ENCODE measurements at regions not wholly inside any gene's neighbourhood (a gene's known extent, or its start where the extent isn't known, plus 50 kb on each side); places are given as distances from the start of the nearest gene placed in this dataset.

DNA sequence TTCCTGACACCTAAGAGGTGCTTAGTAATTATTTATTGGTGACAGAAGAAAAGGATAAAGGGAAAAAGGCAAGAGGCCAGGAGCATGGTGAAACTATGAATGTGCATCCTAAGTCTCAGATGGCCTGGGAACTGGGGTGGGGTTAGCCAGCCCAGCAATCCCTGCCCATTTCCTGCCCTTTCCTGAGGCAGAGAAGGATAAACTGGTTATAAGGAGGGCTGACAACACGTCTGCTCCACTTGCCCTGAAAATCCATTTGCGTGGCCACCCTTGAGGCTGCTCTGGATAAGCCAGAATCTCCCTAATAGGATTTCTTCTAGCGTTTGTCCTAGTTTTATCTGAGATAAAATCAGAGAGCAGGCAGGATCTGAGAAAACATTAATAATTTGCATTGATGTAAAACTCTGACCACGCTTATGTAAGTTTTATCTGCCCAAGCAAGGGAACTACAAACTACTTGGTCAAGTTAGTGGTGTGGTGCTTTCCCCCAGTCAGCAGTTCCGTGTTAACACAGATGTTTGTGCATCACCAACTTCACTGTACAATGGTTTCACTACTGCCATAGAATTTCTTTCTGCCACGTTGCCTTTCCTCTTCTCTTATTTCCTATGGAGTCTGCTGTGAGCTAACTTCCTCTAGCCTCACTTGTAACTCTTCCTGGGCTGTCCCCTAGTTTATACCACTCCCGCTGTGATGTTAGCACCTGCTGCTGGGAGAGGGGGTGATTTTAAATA, 392.7 kb downstream of the RPS29 start:
- H3K27ac ChIP-seq, result no peak overlapping the region
- no peak overlapping the region for H3K4me3 ChIP-seq
- in situ Hi-C loops (cut with MboI; ENCODE audit: low pct_unique_long_range_greater_than_20kb in 2 of 9, low sequenced_read_pairs in 9 of 9, unreplicated experiment in 9 of 9), result no loop called here
- peaks cover 12 to 23% of the 10 kb centered on the region in 2 donors for H3K4me1 ChIP-seq (replicated peaks in 1 of 2)
- ATAC-seq (replicated peaks in 6 of 8), result peak in 2 of 8 experiments; percentile 63 to 83
- 0 to 100% (median 75%) methylated on average over 1 to 6 of the region's 7 CpGs for WGBS, 10 experiments

DNA sequence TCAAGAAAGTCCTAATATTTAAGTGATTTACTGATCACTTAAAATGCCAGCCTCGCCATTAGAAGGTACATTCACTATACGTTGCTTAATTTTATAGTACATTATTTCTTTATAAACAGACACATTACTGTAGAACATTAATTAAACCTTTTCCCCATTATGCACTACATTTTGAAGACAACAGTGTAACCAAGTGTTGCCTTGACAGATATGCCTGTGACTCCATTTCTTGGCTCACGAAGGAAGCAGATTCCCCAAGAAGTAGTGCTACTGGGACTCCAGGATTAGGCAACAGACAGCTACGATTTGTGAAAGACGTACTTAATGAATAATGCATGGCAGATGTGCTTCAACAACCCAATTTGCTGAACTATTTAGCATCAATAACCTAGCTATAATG, 394.8 kb downstream of the RPS29 start:
- peaks cover 12 to 23% of the 10 kb centered on the region in 2 donors for H3K4me1 ChIP-seq (replicated peaks in 1 of 2)
- in situ Hi-C loops (cut with MboI; ENCODE audit: low pct_unique_long_range_greater_than_20kb in 2 of 9, low sequenced_read_pairs in 9 of 9, unreplicated experiment in 9 of 9), result no loop called here
- 0 to 93% (median 52%) methylated on average over 1 to 5 of the region's 5 CpGs; no CpG with 5 or more reads in 1 of the 10 experiments for WGBS, 10 experiments

DNA sequence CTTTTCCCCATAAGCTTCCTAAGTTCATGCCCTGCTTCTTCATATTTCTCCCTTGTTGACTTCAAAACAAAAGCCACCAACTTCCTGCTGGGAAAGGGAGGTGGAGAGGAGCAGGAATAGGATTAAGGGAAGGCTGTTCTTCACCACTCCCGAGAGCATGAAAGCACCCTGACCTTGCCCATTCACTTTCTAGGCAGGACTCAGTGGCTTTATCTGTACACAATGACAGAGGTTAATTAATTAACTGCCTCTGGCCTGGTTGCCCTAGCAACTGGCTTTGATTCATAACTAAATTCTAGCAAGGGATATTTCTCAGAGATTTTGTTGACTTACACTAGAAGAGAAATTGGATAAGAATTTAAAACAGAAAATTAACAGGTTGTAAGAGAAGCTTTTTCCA, 396.8 kb downstream of the RPS29 start:
- Histone ChIP-seq H3K4me3 (no peak overlapping the region), H3K4me1 (replicated peaks in 1 of 2) (peaks cover 12 to 23% of the 10 kb centered on the region in 2 donors), H3K27ac (no peak overlapping the region)
- WGBS, 10 experiments, result 0 to 71% (median 0%) methylated on average over 1 of the region's 1 CpG; no CpG with 5 or more reads in 4 of the 10 experiments
- in situ Hi-C loops (cut with MboI; ENCODE audit: low pct_unique_long_range_greater_than_20kb in 2 of 9, low sequenced_read_pairs in 9 of 9, unreplicated experiment in 9 of 9), result no loop called here
- ATAC-seq (replicated peaks in 6 of 8), result peak in 3 of 8 experiments; percentile 32 to 50 (median 32)

More for the DNA sequence above, 394.8 kb downstream of the RPS29 start:
- Histone ChIP-seq H3K27ac (no peak overlapping the region), H3K4me3 (no peak overlapping the region)
- ATAC-seq (replicated peaks in 6 of 8), result peak in 4 of 8 experiments; percentile 33 to 82 (median 59)

DNA sequence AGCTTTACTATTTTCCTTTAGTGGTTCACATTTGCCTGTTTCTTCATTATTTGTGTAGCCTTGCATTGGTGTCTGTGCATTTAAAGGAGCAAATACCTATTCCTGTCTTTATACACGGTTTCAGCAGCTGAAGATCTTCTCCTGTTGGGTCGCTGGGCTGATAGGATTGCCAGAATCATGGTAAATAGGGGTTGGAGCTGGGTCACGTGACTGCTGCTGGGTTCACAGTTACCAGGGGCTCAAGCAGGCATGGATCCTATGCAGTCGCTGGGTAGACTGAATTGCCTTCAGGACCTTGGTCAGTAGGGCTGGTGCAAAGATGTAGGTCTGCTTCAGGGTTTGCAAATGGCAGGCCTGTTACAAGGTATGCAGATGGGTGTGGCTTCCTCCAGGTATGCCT, 398.4 kb downstream of the RPS29 start:
- Histone ChIP-seq H3K4me3 (no peak overlapping the region), H3K4me1 (replicated peaks in 1 of 2) (peaks cover 12 to 23% of the 10 kb centered on the region in 2 donors), H3K27ac (no peak overlapping the region)
- no peak for ATAC-seq (replicated peaks in 6 of 8)
- in situ Hi-C loops (cut with MboI; ENCODE audit: low pct_unique_long_range_greater_than_20kb in 2 of 9, low sequenced_read_pairs in 9 of 9, unreplicated experiment in 9 of 9), result no loop called here
- 0 to 100% (median 91%) methylated on average over 1 to 3 of the region's 4 CpGs; no CpG with 5 or more reads in 2 of the 10 experiments for WGBS, 10 experiments

DNA sequence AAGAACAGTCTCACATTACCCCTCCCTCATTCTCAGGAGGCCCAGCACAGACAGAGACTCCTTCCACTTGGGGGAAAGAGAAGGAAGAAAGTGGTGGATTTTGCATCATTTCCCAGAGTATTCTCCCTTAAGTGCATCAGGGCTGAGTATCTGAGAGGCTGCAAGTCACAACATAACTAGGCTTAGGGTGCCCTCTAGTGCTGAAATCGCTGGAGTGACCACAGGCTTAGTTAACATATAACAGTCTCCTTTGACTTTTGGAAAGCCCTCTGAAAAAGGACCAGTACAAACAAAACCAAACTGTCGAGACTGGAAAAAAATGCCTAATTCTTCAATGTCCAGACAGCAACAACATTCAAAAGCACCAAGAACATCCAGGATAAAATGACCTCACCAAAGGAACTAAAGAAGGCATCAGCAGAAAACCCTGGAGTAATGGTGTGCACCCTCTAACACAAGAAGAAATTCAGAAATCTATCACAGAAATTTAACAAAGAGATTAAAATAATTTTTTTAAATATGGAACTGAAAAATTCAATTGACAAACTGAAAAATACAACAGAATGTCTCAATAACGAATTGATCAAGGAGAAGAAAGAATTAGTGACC, 412.3 kb downstream of the RPS29 start:
- H3K4me1 ChIP-seq (replicated peaks in 1 of 2), result no peaks in the 10 kb centered on the region
- 0 to 46% (median 5%) methylated on average over 1 to 3 of the region's 3 CpGs for WGBS, 10 experiments
- ATAC-seq (replicated peaks in 6 of 8), result peak in 7 of 8 experiments; percentile 48 to 99 (median 78)
- no peak overlapping the region for H3K4me3 ChIP-seq
- no peak overlapping the region for H3K27ac ChIP-seq
- in situ Hi-C loops (cut with MboI; ENCODE audit: low pct_unique_long_range_greater_than_20kb in 2 of 9, low sequenced_read_pairs in 9 of 9, unreplicated experiment in 9 of 9), result no loop called here

DNA sequence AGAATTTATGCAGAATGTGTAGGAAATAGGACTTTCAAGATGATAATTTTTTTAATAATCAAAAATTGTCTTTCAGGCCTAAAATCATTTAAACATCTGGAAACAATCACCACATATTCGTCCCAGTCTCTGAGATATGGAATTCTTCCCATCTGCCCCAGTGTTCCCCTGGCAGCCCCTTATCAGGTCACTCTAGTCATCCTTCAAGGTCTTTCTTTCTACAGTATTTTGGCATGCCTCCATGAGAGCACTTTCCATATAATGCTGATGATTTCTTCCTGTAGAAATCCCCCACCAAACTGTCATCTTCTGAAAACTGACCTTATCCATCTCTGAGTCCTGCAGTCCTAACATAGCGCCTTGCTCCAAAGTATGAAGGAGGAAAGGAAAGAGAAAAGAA, 422.1 kb downstream of the RPS29 start:
- 0 to 100% (median 78%) methylated on average over 1 to 2 of the region's 2 CpGs for WGBS, 10 experiments
- H3K4me1 ChIP-seq (replicated peaks in 1 of 2), result no peaks in the 10 kb centered on the region
- in situ Hi-C loops (cut with MboI; ENCODE audit: low pct_unique_long_range_greater_than_20kb in 2 of 9, low sequenced_read_pairs in 9 of 9, unreplicated experiment in 9 of 9), result no loop called here
- no peak overlapping the region for H3K4me3 ChIP-seq
- no peak for ATAC-seq (replicated peaks in 6 of 8)
- H3K27ac ChIP-seq, result no peak overlapping the region

DNA sequence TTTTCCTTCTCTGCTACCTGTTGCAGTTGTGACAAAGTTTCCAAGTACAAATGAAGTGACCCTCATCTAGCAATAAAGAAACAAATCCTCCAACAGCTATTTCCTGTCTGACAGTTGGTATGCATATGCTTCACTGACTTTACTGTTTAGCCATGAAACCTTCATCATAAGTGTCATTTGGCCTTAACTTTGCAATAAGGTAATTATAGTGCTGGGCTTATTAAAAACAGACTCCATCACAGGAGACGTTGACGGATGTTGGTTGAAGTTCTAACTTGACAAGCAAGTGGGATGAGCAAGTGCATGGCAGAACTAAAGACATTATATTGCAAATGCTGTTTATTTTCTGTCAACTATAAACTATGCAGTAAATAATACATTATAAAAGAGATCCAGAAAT, 425.2 kb downstream of the RPS29 start:
- Histone ChIP-seq H3K27ac (no peak overlapping the region), H3K4me1 (replicated peaks in 1 of 2) (no peaks in the 10 kb centered on the region), H3K4me3 (no peak overlapping the region)
- 5 to 100% (median 61%) methylated on average over 2 of the region's 2 CpGs; no CpG with 5 or more reads in 2 of the 10 experiments for WGBS, 10 experiments
- in situ Hi-C loops (cut with MboI; ENCODE audit: low pct_unique_long_range_greater_than_20kb in 2 of 9, low sequenced_read_pairs in 9 of 9, unreplicated experiment in 9 of 9), result no loop called here
- no peak for ATAC-seq (replicated peaks in 6 of 8)

DNA sequence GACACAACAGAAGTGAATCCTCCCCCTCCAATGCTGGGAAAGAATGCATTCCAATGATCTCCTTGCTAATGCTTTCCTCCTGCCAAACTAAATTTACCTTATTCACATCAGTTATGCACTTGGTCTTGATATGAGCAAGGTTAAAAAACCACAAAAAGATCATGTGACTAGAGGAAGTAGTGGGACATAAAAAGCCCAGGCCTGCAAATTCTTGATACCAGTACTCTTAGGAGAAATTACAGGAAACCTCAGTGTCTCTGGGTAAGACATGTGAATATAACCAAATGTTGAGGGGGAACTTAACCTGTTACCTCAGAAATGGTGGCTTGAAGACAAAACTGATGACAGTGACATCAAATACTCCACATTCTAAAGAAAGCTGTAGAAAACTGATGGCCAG, 427.1 kb downstream of the RPS29 start:
- ATAC-seq (replicated peaks in 6 of 8), result no peak

DNA sequence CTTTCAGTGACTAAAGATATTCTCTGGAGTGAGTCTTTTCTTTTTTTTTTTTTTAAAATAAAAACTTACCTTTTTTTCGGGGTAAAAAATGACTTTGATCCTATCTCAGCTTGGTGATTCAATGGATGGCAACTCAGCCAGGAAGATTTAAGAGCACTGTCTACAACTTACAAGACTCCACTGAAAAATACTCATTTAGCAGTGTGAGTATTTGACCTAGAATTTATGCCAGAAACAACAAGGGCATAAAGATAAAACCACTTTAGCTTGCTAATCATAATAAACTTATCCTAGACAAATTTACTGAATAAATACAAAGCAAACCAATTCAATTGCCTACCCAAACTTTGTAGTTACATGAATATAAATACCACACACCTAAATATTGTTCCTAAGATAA, 446.6 kb downstream of the RPS29 start:
- no peak overlapping the region for H3K27ac ChIP-seq
- H3K4me1 ChIP-seq (replicated peaks in 1 of 2), result no peaks in the 10 kb centered on the region
- WGBS, 10 experiments, result 0 to 80% (median 25%) methylated on average over 1 of the region's 1 CpG; no CpG with 5 or more reads in 2 of the 10 experiments
- no peak overlapping the region for H3K4me3 ChIP-seq
- ATAC-seq (replicated peaks in 6 of 8), result no peak
- in situ Hi-C loops (cut with MboI; ENCODE audit: low pct_unique_long_range_greater_than_20kb in 2 of 9, low sequenced_read_pairs in 9 of 9, unreplicated experiment in 9 of 9), result no loop called here

More for the DNA sequence above, 427.1 kb downstream of the RPS29 start:
- Histone ChIP-seq H3K4me1 (replicated peaks in 1 of 2) (no peaks in the 10 kb centered on the region), H3K27ac (no peak overlapping the region), H3K4me3 (no peak overlapping the region)
- in situ Hi-C loops (cut with MboI; ENCODE audit: low pct_unique_long_range_greater_than_20kb in 2 of 9, low sequenced_read_pairs in 9 of 9, unreplicated experiment in 9 of 9), result no loop called here

DNA sequence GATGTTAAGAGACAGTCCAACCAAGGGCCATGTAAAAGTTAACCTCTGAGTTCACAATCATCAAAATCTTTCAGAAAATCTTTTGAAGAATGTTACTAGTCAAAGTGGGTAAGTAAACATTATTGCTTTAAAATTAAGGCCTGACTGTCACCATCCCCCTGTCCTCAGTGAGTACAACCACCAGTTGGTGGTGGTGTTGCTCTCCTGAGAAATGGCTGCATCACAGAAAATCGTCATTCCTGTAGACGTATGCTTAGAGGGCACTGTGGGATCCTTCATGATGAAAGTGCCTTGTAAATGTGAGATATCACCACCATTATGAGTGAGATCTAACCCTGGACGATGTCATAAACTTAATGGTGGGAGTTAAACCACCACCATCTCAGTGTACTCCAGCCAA, 451.2 kb downstream of the RPS29 start:
- H3K4me1 ChIP-seq (replicated peaks in 1 of 2), result no peaks in the 10 kb centered on the region
- in situ Hi-C loops (cut with MboI; ENCODE audit: low pct_unique_long_range_greater_than_20kb in 2 of 9, low sequenced_read_pairs in 9 of 9, unreplicated experiment in 9 of 9), result no loop called here
- 0 to 15% (median 0%) methylated on average over 1 to 3 of the region's 3 CpGs; no CpG with 5 or more reads in 5 of the 10 experiments for WGBS, 10 experiments
- ATAC-seq (replicated peaks in 6 of 8), result no peak
- no peak overlapping the region for H3K4me3 ChIP-seq
- H3K27ac ChIP-seq, result no peak overlapping the region

DNA sequence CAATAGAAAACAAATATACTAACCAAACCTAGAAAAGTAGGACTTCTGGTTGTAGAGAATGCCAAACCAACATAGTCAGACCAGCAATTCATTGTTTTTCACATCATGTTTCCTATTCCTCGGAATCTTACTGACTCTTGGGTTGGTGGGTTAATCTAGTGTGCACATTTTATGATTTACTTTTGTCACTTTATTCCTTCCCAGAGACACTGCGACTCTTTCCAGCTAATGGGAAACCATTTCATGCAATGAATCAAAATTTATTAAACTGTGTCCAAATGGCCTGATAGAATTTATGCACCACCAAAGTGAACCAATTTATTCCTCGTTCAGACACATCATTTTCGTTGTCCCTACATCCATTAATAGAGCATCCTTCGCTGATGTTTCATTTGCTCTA, 464.9 kb downstream of the RPS29 start:
- peak in 5 of 8 experiments; percentile 24 to 73 (median 54) for ATAC-seq (replicated peaks in 6 of 8)
- WGBS, 10 experiments, result 0 to 89% (median 56%) methylated on average over 1 to 5 of the region's 5 CpGs
- in situ Hi-C loops (cut with MboI; ENCODE audit: low pct_unique_long_range_greater_than_20kb in 2 of 9, low sequenced_read_pairs in 9 of 9, unreplicated experiment in 9 of 9), result no loop called here
- no peak overlapping the region for H3K4me3 ChIP-seq
- H3K4me1 ChIP-seq (replicated peaks in 1 of 2), result peaks cover 0 to 17% of the 10 kb centered on the region in 2 donors
- H3K27ac ChIP-seq, result no peak overlapping the region

DNA sequence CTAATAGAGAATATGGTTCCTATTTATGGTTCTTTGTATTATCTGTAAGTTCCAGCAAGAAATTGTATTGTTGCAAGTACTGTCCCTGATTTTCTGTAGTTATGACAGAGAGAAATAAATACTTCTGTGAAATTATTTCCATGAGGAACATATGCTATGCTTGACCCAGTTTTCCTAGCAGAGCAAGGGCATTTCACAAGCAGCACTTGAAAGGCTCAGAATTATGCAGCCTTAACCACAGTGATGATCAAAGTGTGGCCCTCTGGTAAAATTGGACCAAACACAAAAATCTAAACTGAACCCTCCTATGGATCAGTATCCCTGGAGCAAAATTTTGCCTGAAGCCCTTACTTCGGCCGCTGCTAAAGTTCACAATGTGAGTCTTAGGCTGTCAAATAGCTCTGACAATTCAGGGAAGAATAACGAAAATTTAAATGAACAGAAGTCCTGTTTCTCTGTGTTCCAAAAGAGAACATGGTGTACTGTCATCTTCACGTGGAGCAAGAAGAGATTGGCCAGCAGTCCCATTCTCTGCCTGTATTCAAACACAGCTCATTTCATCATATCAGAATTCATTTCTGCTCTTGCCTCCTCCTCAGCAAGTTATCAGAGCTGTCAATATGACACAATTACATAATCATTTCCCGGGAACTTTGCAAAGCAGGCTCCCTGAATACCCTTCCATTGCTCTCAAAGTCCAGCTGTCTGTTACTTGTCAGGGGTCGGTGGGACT, 471.9 kb downstream of the RPS29 start:
- Histone ChIP-seq H3K27ac (no peak overlapping the region), H3K4me1 (replicated peaks in 1 of 2) (peaks cover 0 to 4% of the 10 kb centered on the region in 2 donors), H3K4me3 (no peak overlapping the region)
- 0 to 83% (median 67%) methylated on average over 1 to 6 of the region's 6 CpGs for WGBS, 10 experiments
- in situ Hi-C loops (cut with MboI; ENCODE audit: low pct_unique_long_range_greater_than_20kb in 2 of 9, low sequenced_read_pairs in 9 of 9, unreplicated experiment in 9 of 9), result no loop called here
- no peak for ATAC-seq (replicated peaks in 6 of 8)

All from motor neuron (in vitro differentiated cells).